GM21576 (cell line): ENCODE measurements at regions not wholly inside any gene's neighbourhood (a gene's known extent, or its start where the extent isn't known, plus 50 kb on each side); places are given as distances from the start of the nearest gene placed in this dataset.

Source experiments
- ATAC-seq: cut with Tn5 transposase; IDR thresholded peaks from one replicate; pipeline ENCODE4 v1.9.1; 2021; ENCODE audit warnings: mild to moderate bottlenecking, moderate library complexity; ENCODE audit not compliant: unreplicated experiment

GRCh38 chr20:40329321-40329720, 359.7 kb downstream of the MAFB start:
- no peak for ATAC-seq

- ATAC-seq = no peak
These were observed 362.3 kb downstream of the MAFB start for GRCh38 chr20:40326784-40327183.

GRCh38 chr20:40325006-40325568, 363.9 kb downstream of the MAFB start:
- ATAC-seq = no peak

- no peak for ATAC-seq
These were observed 365.7 kb downstream of the MAFB start for GRCh38 chr20:40323361-40323794.

- no peak for ATAC-seq
These were observed 366.1 kb downstream of the MAFB start for GRCh38 chr20:40322941-40323340.

- ATAC-seq = no peak
These were observed 368.5 kb downstream of the MAFB start for GRCh38 chr20:40320517-40321011.

- ATAC-seq = no peak
These were observed 369.1 kb downstream of the MAFB start for GRCh38 chr20:40319741-40320516.

GRCh38 chr20:40319056-40319455, 370.0 kb downstream of the MAFB start:
- no peak for ATAC-seq

GRCh38 chr20:40317156-40317790, 371.8 kb downstream of the MAFB start:
- no peak for ATAC-seq

- no peak for ATAC-seq
These were observed 374.8 kb downstream of the MAFB start for GRCh38 chr20:40314278-40314677.

GRCh38 chr20:40313730-40314129, 375.3 kb downstream of the MAFB start:
- ATAC-seq = no peak

- ATAC-seq = no peak
These were observed 379.3 kb downstream of the MAFB start for GRCh38 chr20:40309731-40310130.

GRCh38 chr20:40307997-40308396, 381.0 kb downstream of the MAFB start:
- no peak for ATAC-seq

GRCh38 chr20:40307268-40307667, 381.8 kb downstream of the MAFB start:
- ATAC-seq = no peak

- ATAC-seq = no peak
These were observed 383.7 kb downstream of the MAFB start for GRCh38 chr20:40305303-40305702.

GRCh38 chr20:40304119-40304613, 384.9 kb downstream of the MAFB start:
- ATAC-seq = no peak

- ATAC-seq = no peak
These were observed 394.3 kb downstream of the MAFB start for GRCh38 chr20:40294747-40295146.

GRCh38 chr20:40294175-40294574, 394.9 kb downstream of the MAFB start:
- ATAC-seq = no peak

- ATAC-seq = no peak
These were observed 395.3 kb downstream of the MAFB start for GRCh38 chr20:40293740-40294139.

GRCh38 chr20:40291493-40292135, 397.4 kb downstream of the MAFB start:
- no peak for ATAC-seq

- ATAC-seq = no peak
These were observed 401.4 kb downstream of the MAFB start for GRCh38 chr20:40287683-40288082.
